NCI-H1048 (cell line): ENCODE measurements at regions not wholly inside any gene's neighbourhood (a gene's known extent, or its start where the extent isn't known, plus 50 kb on each side); places are given as distances from the start of the nearest gene placed in this dataset.

Source experiments
- DNase-seq: peaks from one replicate; lab custom pipeline; 2025; lab: John Stamatoyannopoulos, UW

DNA sequence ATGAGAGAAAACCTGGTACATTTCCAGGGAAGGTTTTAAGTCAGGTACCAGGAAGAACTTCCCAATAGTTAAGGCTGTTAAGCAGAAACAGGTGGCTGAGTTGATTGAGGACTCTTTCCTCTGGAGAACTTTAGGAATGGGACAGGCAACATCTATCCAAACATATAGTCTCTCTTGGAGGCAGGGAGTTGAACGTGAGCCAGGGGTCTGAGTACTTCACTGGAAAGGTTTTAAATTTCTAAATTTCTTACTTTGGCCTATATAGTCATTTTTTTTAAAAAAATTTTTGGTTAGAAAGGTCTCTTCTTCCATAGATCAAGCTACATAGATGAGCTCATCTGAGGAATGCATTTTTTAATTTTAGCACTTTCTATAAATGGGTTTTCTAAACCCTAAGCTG is 261.4 kb upstream of the TCF4 start:
- DNase-seq: no peak

DNA sequence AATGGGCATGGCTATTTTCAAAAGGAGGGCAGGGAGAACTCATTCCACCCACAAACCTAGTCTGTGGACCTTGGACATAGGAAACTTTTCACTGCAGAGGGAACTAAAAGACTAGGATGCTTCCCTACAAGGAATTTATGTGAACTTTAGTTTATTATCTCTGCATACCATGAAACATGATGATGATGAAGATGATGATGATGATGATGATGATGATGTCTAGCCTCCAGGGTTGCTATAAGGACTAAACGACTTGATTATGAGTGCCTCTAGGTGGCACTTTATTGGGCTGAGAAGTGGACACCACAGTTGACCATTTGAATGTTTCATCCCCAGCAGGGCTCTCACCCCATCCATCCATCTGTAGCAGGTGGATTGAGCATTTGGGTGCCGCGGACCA is 260.0 kb upstream of the TCF4 start:
- DNase-seq: no peak

DNA sequence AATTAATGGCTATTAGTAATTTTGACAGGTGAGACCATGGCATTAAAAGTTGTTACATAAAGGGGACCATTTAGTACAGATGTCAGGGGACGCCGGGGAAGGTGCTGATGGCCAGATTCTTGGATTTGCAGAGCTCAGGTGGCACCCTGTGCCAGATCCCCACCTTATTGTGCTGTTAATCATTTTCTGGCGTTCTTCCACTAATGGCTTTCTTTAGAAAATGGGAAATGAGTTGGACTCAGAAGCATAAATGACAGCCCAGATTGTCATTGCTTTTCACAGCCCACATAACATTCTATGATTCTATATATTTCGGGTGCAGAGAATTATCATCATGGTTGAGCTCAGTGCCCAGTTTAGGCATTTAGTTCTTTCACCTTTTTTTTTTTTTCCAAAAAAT is 257.2 kb upstream of the TCF4 start:
- no peak for DNase-seq

DNA sequence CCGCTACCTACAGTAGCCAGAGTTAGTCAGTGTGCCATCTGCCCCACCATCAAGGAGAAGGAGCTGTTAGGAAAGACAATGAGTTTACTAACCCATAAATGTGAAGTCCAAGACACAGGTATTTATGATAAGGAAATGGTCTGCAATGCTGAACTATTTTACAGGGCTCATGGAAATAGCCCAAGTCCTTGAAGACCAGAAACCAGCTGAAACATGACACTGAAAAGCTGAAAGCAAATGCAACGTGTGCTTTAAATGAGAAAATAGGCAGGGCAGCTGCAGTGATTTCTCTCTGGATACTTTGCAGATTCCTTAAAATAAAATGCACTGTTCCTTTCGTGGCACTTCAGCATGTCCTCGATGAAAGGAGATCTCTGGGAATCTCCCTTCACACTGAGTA is 256.4 kb upstream of the TCF4 start:
- no peak for DNase-seq

DNA sequence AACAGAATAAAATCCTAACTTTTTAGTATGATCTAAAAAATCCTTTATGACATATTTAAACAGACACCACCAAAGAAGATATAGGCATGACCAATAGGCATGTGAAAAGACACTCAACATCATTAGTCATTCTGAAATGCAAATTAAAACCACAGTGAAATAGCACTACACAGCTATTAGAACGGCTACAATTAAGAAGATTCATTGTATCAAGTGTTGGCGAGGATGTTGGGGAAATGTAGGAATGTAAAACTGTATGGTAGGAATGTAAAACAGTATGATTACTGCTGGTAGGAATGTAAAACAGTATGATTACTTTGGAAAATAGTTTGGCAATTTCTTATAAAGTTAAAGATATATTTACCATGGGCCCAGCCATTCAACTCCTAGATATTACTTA is 253.3 kb upstream of the TCF4 start:
- no peak for DNase-seq

DNA sequence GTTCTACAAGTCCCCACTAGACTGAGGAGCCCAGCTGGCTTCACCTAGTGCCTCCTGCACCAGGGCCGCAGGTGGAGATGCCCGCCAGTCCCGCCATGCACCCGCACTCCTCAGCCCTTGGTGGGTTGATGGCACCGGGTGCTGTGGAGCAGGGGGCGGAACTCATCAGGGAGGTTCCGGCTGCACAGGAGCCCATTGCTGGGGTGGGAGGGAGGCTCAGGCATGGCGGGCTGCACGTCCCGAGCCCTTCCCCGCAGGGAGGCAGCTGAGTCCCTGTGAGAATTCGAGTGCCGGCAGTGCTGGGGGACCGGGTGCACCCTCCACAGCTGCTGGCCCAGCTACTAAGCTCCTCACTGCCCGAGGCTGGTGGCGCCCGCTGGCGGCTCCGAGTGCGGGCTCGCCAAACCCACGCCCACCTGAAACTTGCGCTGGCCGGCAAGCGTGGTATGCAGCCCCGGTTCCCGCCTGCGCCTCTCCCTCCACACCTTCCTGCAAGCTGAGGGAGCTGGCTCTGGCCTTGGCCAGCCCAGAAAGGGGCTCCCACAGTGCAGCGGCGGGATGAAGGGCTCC is 252.7 kb upstream of the TCF4 start:
- DNase-seq: no peak

DNA sequence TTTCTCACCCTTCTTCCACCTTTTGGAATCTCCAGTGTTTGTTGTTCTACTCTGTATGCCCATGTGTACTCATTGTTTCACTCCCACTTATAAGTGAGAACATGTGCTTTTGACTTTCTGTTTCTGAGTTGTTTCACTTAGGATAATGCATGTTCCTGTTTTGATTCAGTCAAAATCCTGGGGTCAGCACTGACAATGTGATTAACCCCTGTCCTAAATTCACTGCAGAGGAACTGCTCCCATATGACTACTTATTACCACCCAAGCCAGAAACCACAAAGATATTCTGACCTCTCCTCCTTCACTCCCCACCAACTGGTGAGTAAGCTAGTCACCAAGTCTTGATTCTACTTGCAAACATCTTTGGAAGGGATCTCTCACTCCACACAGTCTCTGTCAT is 251.4 kb upstream of the TCF4 start:
- DNase-seq: no peak

DNA sequence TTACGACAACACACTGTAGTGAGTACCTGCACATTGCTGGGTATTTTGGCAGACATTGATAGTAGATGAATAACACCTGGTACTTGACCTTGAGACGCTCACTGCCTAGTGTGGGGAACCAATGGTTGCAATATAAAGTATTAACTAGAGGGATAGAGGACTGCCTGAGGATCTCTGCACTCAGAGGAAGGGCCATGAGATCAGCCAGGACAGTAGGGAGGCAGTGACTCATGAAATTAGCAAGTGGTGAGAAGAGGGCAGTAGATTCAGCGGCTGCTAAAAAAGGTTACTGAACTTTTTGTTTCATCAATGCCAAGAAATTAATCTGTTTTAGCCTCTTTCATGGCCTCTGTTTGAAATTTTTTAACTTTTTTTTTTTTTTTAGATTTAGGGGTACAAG is 250.8 kb upstream of the TCF4 start:
- DNase-seq: no peak

DNA sequence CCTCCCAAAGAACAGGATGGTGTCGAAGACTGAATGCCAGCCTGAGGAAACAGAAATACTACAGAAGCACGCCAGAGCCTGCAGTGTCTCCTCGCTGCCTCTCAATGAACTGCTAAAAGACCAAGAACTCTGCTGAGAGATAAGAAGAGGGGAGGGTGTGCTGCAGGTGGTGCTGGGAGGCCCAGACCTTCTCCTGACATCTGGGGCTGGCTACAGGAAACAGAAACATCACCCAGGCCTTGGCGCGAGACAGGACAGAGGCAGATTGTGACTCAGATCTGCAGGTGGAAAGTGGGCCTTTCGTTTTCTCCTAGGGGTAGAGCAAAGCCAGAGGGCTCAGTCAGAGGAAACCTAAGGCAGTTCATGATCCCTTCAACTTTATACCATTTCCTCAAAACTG is 250.3 kb upstream of the TCF4 start:
- no peak for DNase-seq

DNA sequence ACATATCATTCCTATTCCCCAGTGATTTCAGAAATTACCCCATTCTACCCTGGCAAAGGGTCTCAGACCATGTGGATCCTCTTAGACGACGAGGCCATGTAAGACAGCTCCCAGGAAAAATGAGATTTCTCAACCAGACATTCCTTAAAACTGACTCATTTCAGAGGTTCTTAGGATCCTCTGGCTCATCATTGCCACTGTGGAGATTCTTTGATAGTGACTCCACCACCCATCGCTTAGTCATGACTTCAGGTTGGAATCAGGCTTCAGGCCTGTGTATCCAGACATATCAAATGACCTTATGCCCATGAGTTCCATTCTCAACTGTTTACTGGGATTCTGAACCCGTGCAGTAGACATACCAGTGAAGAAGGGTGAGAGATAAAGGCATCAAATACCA is 245.6 kb upstream of the TCF4 start:
- no peak for DNase-seq

DNA sequence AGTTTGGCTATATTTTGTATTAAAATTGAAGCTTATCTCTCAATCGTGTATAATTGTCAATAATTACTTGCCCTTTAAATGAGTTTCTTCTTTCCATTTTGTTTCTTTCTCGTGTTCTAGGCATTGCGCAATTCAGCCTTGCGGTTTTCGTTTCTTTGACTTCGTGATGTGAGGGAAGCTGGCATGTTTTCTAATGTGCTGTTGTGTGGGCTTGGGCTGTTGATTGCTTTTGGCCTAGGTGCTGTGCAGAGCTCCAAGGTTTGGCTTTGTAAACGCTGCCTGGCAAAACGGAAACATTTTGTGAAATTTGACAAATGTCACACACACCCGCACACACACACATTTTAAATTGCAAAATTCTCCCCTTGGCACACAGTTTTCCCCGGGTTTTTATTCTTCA is 242.6 kb upstream of the TCF4 start:
- no peak for DNase-seq

DNA sequence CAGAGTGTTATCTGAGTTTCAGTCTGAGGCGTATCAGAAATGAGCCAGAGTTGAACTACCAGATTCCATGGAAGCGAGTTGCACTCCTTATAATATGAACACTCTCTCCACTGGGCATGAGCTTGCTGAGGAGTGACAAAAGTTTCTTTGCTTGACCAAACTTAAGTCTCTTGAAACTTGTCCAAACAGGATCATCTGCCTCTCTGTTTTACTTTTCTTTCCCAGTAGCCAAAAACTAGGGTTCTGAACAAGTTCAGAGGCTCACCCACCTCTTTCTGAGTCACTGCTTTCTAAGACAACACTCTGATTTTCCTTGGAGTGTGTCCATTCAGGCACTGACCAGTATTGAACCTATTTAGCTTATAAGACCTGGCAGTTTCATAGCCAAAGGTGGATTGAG is 233.2 kb upstream of the TCF4 start:
- DNase-seq: no peak

DNA sequence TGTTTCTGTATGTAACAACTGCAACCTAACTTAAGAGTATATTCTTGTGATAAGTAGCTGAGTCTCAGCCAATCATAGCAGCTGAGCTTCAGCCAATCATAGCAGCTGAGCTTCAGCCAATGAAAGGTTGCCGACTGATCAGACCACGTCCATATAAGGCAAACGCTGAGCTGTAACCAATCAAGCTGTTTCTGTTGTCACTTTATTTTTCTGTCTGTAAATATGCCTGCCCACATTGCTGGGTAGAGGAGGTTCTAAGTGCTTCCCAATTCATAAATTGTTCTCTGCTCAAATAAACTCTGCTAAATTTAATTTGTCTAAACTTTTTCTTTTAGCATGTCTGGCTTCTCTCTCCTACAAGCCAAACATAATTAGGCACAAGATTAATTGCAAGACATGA is 231.5 kb upstream of the TCF4 start:
- no peak for DNase-seq

DNA sequence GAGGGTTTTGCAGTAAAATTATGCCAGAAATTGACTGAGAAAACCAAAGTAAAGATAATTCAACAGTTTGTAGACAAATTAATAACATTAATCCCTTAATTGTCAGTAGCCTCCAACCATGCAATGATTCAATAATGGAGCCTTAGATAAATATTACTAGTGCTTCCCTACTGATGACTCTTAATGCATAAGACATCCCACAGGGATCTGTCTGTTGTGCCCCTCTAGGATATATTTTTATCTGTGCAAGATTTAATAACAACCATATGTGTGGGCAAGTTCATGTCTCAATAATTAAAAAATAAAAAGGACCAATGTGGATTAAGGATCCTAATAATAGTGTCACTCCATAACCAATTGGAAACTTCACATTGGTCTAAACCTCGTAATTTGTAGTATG is 230.3 kb upstream of the TCF4 start:
- no peak for DNase-seq

DNA sequence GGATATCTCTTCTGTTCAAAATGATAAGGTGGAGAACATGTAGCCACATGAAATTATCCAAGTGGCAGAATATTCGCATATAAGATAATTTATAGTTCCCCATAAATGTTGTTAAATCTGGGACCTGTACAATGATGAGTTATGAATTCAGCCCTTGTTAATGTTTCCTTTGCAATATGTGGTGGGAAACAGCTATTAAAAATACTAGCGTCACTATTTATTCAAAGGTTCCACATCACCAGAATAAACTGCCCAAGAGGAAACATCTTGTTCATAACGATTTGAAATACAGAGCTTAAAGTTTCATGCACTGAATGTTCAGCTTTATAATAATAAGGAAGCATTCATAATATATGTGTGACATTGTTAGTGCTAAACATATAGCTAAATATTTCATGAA is 223.9 kb upstream of the TCF4 start:
- no peak for DNase-seq

DNA sequence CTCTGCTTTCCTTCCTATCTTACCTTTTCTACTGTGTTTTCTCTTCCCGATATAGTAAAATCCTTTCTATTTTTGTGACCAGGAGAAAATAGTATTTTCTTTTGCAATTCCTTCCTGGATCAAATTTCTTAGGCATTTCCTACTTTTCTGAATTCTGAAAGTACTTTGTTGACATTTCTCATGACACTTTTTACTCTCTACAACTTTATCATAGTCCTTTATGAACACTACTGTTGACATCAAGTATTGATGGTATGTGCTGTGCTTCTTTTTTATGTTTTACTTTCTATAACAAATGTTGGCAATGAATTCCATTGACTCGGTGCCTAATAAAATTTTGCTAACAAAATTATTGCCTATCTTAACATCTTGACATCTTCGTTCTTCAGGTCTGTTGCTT is 217.7 kb upstream of the TCF4 start:
- no peak for DNase-seq

DNA sequence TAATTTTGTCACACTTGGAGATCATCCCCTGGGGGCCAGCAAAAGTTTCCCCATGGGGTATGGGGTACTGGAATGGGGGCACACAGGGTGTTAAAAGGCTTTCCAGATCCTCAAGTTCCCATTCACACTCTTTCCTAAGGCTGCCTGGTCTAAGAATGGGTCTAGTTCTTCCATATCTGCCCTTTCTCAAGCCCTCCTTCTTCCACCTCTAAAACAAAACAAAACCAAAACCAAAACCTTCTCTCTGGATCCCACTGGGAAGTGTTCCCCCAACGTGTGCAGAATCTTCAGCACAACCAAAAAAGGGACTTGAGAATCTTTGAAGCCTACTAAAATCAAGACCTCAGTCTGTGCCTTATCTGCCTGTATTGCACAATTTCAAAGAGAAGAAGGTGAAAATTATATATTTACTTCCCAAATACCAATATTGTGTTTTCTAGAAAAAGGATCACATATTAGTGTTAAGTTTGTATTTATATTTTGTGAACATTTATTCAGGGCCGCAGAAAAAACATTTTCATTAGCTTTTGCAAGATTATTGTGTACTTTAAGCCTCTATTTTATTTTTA is 207.2 kb upstream of the TCF4 start:
- DNase-seq: no peak

DNA sequence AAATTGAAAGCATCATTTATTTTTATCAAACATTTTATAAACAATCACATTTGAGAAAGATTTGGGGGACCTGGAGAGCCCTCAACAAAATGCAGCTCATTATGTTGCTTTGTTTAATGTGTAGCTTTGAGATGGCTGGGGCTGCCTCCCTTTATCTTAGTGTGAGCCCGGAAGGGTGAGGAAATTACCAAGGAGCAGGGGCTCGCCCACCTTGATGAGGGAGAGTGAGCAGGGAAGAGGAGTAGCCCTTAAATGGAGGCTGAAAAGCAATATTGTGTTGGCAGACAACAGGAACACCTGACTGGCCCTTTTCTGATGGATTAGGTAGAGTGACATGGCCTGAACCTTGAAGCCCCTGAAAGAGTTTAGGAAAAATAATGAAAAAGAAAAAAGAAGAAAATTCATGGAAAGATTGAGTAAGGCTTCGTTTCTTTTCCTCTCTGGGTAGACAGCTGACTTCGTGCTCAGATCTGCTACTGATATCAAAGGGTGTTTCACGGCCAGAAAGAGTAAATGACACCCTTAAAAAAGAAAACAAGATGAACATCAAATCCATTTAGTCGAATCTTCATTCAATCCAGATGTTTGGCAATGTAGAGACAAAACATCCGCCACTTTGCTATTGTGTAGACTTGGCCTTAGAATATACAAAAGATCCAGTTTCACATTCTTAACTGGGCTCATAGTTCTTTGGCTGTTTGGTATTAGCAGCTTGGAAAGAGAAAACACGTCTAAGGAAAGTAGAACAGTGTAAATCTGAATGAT is 206.5 kb upstream of the TCF4 start:
- DNase-seq: no peak

DNA sequence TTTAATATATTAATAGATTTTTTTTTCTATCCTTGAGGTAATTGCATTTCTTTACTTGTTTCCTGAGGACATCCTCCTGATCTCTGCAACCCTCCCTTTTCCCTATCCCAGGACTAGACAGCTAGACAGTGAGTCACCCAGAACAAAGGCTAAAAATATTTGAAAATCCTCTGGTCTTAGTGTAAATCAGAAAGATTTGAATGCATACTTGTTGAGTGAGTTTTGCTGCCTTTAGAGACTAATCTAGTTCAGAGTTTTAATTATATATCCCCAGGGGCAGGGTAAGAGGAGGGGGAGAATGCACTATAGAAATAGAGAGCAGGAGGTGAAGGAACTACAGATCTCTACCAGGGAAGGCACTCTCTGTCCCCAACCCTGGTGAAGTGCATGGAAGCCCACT is 202.3 kb upstream of the TCF4 start:
- DNase-seq: no peak

DNA sequence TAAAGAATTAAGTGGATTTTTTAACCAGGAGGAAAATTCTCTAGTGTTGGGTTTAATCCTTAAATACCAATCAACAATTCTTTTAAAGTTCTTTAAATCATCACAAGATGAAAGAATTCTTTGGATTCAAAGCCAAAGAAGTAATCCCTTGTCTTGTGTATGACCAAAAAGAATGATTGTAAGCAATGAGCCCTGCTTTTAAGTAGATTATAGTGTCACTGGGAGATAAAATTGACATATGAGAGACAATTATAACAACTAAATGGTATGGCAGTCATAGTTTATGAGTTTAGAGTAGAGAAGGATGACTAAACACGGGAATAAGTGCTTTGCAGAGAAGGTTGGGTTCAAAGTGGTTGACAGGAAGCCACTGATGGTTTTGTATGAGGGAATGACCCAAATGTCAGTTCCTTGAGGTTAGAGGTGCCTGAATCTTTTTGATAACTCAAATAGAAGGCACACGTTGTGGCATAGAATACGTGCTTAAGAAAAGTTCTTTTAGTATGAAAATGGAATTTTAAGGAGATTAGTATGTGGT is 199.6 kb upstream of the TCF4 start:
- no peak for DNase-seq

DNA sequence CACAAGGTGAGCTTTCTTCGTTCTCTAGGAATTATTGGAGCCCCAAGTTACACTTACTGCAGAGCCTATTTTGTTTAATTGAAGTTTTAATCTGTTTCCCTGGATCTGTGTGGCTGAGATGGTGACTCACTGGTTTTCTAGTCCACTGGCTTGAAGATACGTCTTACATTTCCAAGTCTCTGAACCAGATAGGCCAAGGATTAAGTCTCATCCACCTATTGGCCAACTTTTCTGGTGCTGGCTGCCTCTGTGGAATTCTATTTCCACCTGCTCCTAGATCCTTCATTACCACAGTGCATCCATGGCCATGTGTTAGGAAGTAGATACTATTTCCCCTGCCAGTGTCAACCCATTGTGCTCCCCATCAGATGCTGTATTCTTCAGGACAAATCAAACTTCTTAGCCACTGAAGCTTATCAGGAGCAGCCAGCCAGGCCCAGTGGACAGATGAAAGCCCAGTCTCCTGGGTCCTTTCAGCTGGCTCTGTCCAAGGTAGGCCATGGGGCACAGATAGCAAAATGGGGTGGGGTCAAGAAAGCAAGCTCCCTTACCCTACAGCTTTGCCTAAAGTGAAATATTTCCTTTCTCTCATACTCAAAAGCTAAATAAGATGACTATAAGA is 198.8 kb upstream of the TCF4 start:
- no peak for DNase-seq

DNA sequence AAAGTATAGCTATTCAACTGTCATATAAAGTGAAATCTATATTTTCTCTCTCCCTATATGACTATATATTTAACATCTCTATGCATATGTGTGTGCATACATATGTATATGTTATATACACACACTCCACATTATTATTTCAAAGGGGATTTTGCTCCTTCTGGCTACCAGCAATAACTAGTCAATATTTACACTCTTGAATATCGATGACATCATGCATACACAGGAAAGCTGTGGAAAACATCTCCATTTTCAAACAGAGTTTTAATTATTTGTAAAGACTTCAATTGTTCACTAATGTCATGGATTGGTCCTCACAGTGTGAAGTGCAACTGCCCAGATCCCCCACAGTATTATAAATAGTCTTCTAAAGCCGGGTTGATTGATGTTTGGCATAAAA is 195.9 kb upstream of the TCF4 start:
- DNase-seq: no peak

DNA sequence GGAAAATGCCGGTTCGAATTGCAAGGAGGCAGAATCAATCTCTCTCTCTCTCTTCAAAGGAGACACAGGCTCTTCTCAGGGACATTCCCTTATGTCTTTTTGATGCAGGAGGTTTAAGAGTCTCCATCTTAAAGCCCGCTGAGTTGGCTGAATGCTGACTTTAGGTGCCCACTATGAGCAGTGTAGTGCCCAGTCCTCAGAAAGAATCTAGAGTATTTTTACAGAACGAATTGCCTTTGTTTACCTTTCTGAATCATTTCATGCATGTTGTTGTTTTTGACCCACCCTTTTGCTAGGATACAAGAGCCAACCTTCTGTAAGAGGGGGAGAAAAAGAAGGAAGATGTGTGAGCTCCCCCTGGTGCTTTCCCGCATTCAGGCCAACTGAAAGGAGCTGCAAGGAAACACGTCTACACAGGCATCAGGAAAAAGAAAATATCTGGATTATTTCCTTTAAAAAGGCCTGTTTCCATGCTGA is 193.5 kb upstream of the TCF4 start:
- DNase-seq: no peak
